IMR-90 (cell line): ENCODE measurements at regions not wholly inside any gene's neighbourhood (a gene's known extent, or its start where the extent isn't known, plus 50 kb on each side); places are given as distances from the start of the nearest gene placed in this dataset.

ENCODE experiments used
- ATAC-seq: fragments of 200-7000 bp; cut with Tn5 transposase; 2 replicates; pipeline ENCODE4 v1.9.1; 2020; ENCODE audit warnings: low read depth, mild to moderate bottlenecking, moderate library complexity
- BruUV-seq: library from RNA; stranded (reverse); fragments of 400-500 nt; replicated peaks from 2 replicates; lab custom pipeline; 2021; lab: Mats Ljungman, UMichigan
- CTCF ChIA-PET: fragments of 300-600 bp; formaldehyde crosslinking; extraction: SDS; loops from one replicate; lab custom pipeline; 2021; ENCODE audit warnings: antibody characterized with exemption; lab: Yijun Ruan, JAX
- POLR2A ChIA-PET: fragments of 300-600 bp; sonication (Branson Sonifier 250); formaldehyde crosslinking; loops from one replicate; lab custom pipeline; 2022; ENCODE audit warnings: antibody characterized with exemption; ENCODE audit not compliant: unreplicated experiment; lab: Charles Lee
- DNase-seq: peaks from one replicate; pipeline ENCODE4 v3.0.0; 2013
- H2AFZ ChIP-seq: replicated peaks from 2 replicates; pipeline ENCODE3; 2013; ENCODE audit warnings: low read length, mild to moderate bottlenecking; ENCODE audit not compliant: poor library complexity
- H2AK5ac ChIP-seq: 2 replicates; pipeline ENCODE4 v1.6.1; 2013; ENCODE audit warnings: low read depth, low read length, inconsistent platforms
- H2AK9ac ChIP-seq: replicated peaks from 2 replicates; pipeline ENCODE3; 2013; ENCODE audit warnings: mild to moderate bottlenecking, low read depth, low read length, moderate library complexity; ENCODE audit not compliant: poor library complexity
- H2BK120ac ChIP-seq: 2 replicates; pipeline ENCODE4 v1.6.1; 2013; ENCODE audit warnings: low read depth, low read length, inconsistent platforms
- H2BK15ac ChIP-seq: 3 replicates; pipeline ENCODE4 v1.6.1; 2013; ENCODE audit warnings: low read depth, low read length, inconsistent platforms
- H2BK20ac ChIP-seq: 2 replicates; pipeline ENCODE4 v1.6.1; 2013; ENCODE audit warnings: low read depth, mild to moderate bottlenecking, inconsistent platforms, low read length, moderate library complexity
- H2BK5ac ChIP-seq: 2 replicates; pipeline ENCODE4 v1.6.1; 2013; ENCODE audit warnings: mild to moderate bottlenecking, low read depth, low read length, inconsistent platforms; ENCODE audit not compliant: poor library complexity, severe bottlenecking
- H3K14ac ChIP-seq: replicated peaks from 2 replicates; pipeline ENCODE4 v1.6.1; 2013; ENCODE audit warnings: low read depth, low read length, inconsistent platforms
- H3K18ac ChIP-seq: 2 replicates; pipeline ENCODE4 v1.6.1; 2013; ENCODE audit warnings: low read depth, low read length, control low read depth
- H3K23ac ChIP-seq: 2 replicates; pipeline ENCODE4 v1.6.1; 2013; ENCODE audit warnings: low read depth, low read length, inconsistent platforms
- H3K27ac ChIP-seq: 2 replicates; pipeline ENCODE4 v1.5.1; 2013; ENCODE audit warnings: mild to moderate bottlenecking, control low read depth, low read length; ENCODE audit not compliant: insufficient read depth
- H3K27me3 ChIP-seq: 2 replicates; pipeline ENCODE4 v1.6.1; 2013; ENCODE audit warnings: low read length; ENCODE audit not compliant: control insufficient read depth, insufficient read depth
- H3K36me3 ChIP-seq: 2 replicates; pipeline ENCODE4 v1.6.1; 2013; ENCODE audit warnings: low read length, mixed read lengths; ENCODE audit not compliant: control insufficient read depth, insufficient read depth
- H3K4ac ChIP-seq: 2 replicates; pipeline ENCODE4 v1.6.1; 2013; ENCODE audit warnings: low read depth, low read length, inconsistent platforms
- H3K4me1 ChIP-seq: 2 replicates; pipeline ENCODE4 v1.6.1; 2013; ENCODE audit warnings: low read length, mixed read lengths; ENCODE audit not compliant: control insufficient read depth, insufficient read depth
- H3K4me2 ChIP-seq: 2 replicates; pipeline ENCODE4 v1.6.1; 2013; ENCODE audit warnings: low read depth, mild to moderate bottlenecking, control low read depth, low read length, moderate library complexity
- H3K4me3 ChIP-seq: 2 replicates; pipeline ENCODE4 v1.5.1; 2013; ENCODE audit warnings: low read depth, mild to moderate bottlenecking, control low read depth, low read length, moderate library complexity; ENCODE audit not compliant: insufficient read depth
- H3K56ac ChIP-seq: 2 replicates; pipeline ENCODE4 v1.6.1; 2013; ENCODE audit warnings: low read length, inconsistent platforms; ENCODE audit not compliant: insufficient read depth; ENCODE audit errors: extremely low read depth
- H3K79me1 ChIP-seq, 2 experiments: 2 replicates each; pipeline ENCODE4 v1.6.1; 2013; ENCODE audit warnings: low read length in 2 of 2, inconsistent platforms in 1 of 2, low read depth in 1 of 2
- H3K9ac ChIP-seq: 2 replicates; pipeline ENCODE4 v1.6.1; 2013; ENCODE audit warnings: low read depth, low read length, control low read depth
- H3K9me1 ChIP-seq: 2 replicates; pipeline ENCODE4 v1.6.1; 2013; ENCODE audit warnings: low read length, inconsistent platforms; ENCODE audit not compliant: insufficient read depth
- H3K9me3 ChIP-seq: 2 replicates; pipeline ENCODE4 v1.6.1; 2013; ENCODE audit warnings: low read length; ENCODE audit not compliant: control insufficient read depth, insufficient read depth
- H4K20me1 ChIP-seq: 2 replicates; pipeline ENCODE4 v1.6.1; 2013; ENCODE audit warnings: low read length, inconsistent platforms; ENCODE audit not compliant: insufficient read depth
- H4K5ac ChIP-seq: 2 replicates; pipeline ENCODE4 v1.6.1; 2013; ENCODE audit warnings: mild to moderate bottlenecking, low read depth, low read length, control low read depth
- H4K8ac ChIP-seq, 2 experiments: 2 replicates each; pipeline ENCODE4 v1.6.1; 2013; ENCODE audit warnings: low read depth in 2 of 2, low read length in 2 of 2, control low read depth in 1 of 2, inconsistent platforms in 1 of 2
- H4K91ac ChIP-seq: 2 replicates; pipeline ENCODE4 v1.6.1; 2013; ENCODE audit warnings: low read depth, low read length, inconsistent platforms; ENCODE audit not compliant: insufficient read depth
- BHLHE40 ChIP-seq: fragments of 150-350 bp; IDR thresholded peaks from 2 replicates; pipeline ENCODE4 v1.6.1; 2016; ENCODE audit warnings: mild to moderate bottlenecking, low read depth, low read length
- CEBPB ChIP-seq: IDR thresholded peaks from 2 replicates; pipeline ENCODE4 v1.6.1; 2012; ENCODE audit warnings: low read depth, low read length, improper control_type of control experiment
- CHD1 ChIP-seq: IDR thresholded peaks from 2 replicates; pipeline ENCODE4 v1.6.1; 2012; ENCODE audit warnings: low read depth, low read length, improper control_type of control experiment
- ELK1 ChIP-seq: fragments of 150-350 bp; IDR thresholded peaks from 2 replicates; pipeline ENCODE4 v1.6.1; 2016; ENCODE audit warnings: low read depth, mild to moderate bottlenecking, low read length, moderate library complexity, borderline replicate concordance
- FOS ChIP-seq: fragments of 150-350 bp; IDR thresholded peaks from 2 replicates; pipeline ENCODE4 v1.6.1; 2016; ENCODE audit warnings: low read depth, low read length
- MAFK ChIP-seq: IDR thresholded peaks from 2 replicates; pipeline ENCODE4 v1.6.1; 2012; ENCODE audit warnings: low read depth, low read length, improper control_type of control experiment
- MAZ ChIP-seq: IDR thresholded peaks from 2 replicates; pipeline ENCODE4 v1.6.1; 2012; ENCODE audit warnings: low read depth, mild to moderate bottlenecking, low read length, improper control_type of control experiment, moderate library complexity, borderline replicate concordance
- MXI1 ChIP-seq: IDR thresholded peaks from 2 replicates; pipeline ENCODE4 v1.6.1; 2012; ENCODE audit warnings: low read depth, mild to moderate bottlenecking, low read length, moderate library complexity, borderline replicate concordance
- POLR2A ChIP-seq: IDR thresholded peaks from 2 replicates; pipeline ENCODE4 v1.6.1; 2012; ENCODE audit warnings: mild to moderate bottlenecking, low read depth, low read length
- RAD21 ChIP-seq: IDR thresholded peaks from 2 replicates; pipeline ENCODE4 v1.6.1; 2012; ENCODE audit warnings: low read length, improper control_type of control experiment
- RCOR1 ChIP-seq: IDR thresholded peaks from 2 replicates; pipeline ENCODE4 v1.6.1; 2012; ENCODE audit warnings: mild to moderate bottlenecking, low read length, improper control_type of control experiment; ENCODE audit not compliant: insufficient replicate concordance
- RFX5 ChIP-seq: IDR thresholded peaks from 2 replicates; pipeline ENCODE4 v1.8.0; 2012; ENCODE audit warnings: low read depth, mild to moderate bottlenecking, low read length, moderate library complexity
- SMC3 ChIP-seq: fragments of 150-350 bp; IDR thresholded peaks from 2 replicates; pipeline ENCODE4 v1.6.1; 2016; ENCODE audit warnings: low read depth, mild to moderate bottlenecking, antibody characterized with exemption, low read length, moderate library complexity
- USF2 ChIP-seq: fragments of 150-350 bp; IDR thresholded peaks from 2 replicates; pipeline ENCODE4 v1.6.1; 2017; ENCODE audit warnings: mild to moderate bottlenecking, antibody characterized with exemption, low read length, low read depth
- dilution Hi-C: fragments of 300-500 bp; cut with HindIII; formaldehyde crosslinking; loops from one replicate; pipeline ENCODE4 v1.14.3; 2018; ENCODE audit warnings: low sequenced_read_pairs; ENCODE audit not compliant: unreplicated experiment
- in situ Hi-C: fragments of 300-500 bp; cut with MboI; formaldehyde crosslinking; loops from 3 replicates; pipeline ENCODE4 v1.14.3; 2019; ENCODE audit warnings: low sequenced_read_pairs, inconsistent platforms, mixed read lengths
- intact Hi-C: fragments of 100-400 bp; cut with micrococcal nuclease; formaldehyde crosslinking; loops from 2 replicates; pipeline ENCODE4 v1.10.0; 2022

- Histone ChIP-seq H3K18ac (no peak overlapping the region), H2BK120ac (no peak overlapping the region), H3K14ac (no peak overlapping the region), H3K23ac (no peak overlapping the region), H2AK9ac (no peak overlapping the region), H3K4me2 (no peak overlapping the region), H3K56ac (no peak overlapping the region), H3K4ac (no peak overlapping the region), H4K8ac (no peak overlapping the region), H3K36me3 (no peaks in the 10 kb centered on the region), H3K27ac (no peak overlapping the region), H3K9ac (no peak overlapping the region), H2AFZ (no peak overlapping the region), H2BK15ac (no peak overlapping the region), H2BK5ac (no peak overlapping the region), H2AK5ac (no peak overlapping the region), H4K5ac (no peak overlapping the region), H3K27me3 (no peaks in the 10 kb centered on the region), H3K4me1 (no peaks in the 10 kb centered on the region), H3K9me3 (no peaks in the 10 kb centered on the region; the same call in none of the 2 replicates), H3K4me3 (no peak overlapping the region), H3K9me1 (no peaks in the 10 kb centered on the region), H4K91ac (no peak overlapping the region), H2BK20ac (no peak overlapping the region), H3K79me1 (no peaks in the 10 kb centered on the region), H4K20me1 (no peaks in the 10 kb centered on the region)
- intact Hi-C loops (no loop called here), dilution Hi-C loops (no loop called here), in situ Hi-C loops (no loop called here)
- CTCF ChIA-PET = no interaction called here
- ATAC-seq = no peak
- TF ChIP-seq MAZ = no peak
- no peak for TF ChIP-seq RAD21
- TF ChIP-seq MAFK = no peak
- no peak for TF ChIP-seq SMC3
- no peak for TF ChIP-seq ELK1
- TF ChIP-seq BHLHE40 = no peak
- TF ChIP-seq USF2 = no peak
- TF ChIP-seq RCOR1 = no peak
- TF ChIP-seq MXI1 = no peak
- no peak for TF ChIP-seq CEBPB
- no peak for TF ChIP-seq RFX5
- no peak for TF ChIP-seq FOS
- no peak for TF ChIP-seq CHD1
- TF ChIP-seq POLR2A = no peak
- DNase-seq = no peak
- POLR2A ChIA-PET = no interaction called here
- BruUV-seq = no TSS peak
Measured at GRCh38 chr5:152884006-152884405, 478.9 kb upstream of the NMUR2 start.
